ENCODE measurements at regions not wholly inside any gene's neighbourhood (a gene's known extent, or its start where the extent isn't known, plus 50 kb on each side); places are given as distances from the start of the nearest gene placed in this dataset.

DNA sequence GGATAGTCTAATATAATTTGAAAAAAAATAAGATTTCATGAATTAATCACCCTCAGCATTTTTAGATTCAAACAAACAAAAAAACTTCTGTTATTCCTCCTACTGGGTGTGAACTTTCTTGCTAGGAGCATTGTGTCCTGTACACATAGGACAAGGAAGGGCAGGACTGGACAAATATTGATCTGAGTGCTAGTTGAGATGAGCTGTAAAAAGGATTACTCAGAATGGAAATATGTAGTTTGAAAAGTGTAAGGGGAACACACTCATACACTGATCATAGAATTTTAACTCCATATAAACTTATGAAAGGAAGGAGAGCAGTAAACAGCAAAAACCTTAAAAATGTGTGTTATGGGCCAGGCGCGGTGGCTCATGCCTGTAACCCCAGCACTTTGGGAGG lies 156.5 kb upstream of the ZNF648 start:
- TF ChIP-seq, protein P1, sequence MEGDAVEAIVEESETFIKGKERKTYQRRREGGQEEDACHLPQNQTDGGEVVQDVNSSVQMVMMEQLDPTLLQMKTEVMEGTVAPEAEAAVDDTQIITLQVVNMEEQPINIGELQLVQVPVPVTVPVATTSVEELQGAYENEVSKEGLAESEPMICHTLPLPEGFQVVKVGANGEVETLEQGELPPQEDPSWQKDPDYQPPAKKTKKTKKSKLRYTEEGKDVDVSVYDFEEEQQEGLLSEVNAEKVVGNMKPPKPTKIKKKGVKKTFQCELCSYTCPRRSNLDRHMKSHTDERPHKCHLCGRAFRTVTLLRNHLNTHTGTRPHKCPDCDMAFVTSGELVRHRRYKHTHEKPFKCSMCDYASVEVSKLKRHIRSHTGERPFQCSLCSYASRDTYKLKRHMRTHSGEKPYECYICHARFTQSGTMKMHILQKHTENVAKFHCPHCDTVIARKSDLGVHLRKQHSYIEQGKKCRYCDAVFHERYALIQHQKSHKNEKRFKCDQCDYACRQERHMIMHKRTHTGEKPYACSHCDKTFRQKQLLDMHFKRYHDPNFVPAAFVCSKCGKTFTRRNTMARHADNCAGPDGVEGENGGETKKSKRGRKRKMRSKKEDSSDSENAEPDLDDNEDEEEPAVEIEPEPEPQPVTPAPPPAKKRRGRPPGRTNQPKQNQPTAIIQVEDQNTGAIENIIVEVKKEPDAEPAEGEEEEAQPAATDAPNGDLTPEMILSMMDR (IDR thresholded peaks at IDR 0.05; ENCODE audit: low read depth, low read length) = no peak
- Histone ChIP-seq H3K36me3 (no peaks in the 10 kb centered on the region), H3K27me3 (ENCODE audit: insufficient read depth, low read depth, severe bottlenecking) (no peaks in the 10 kb centered on the region), H3K4me3 (ENCODE audit: low read depth, low read length) (no peak overlapping the region), H3K9me3 (ENCODE audit: severe bottlenecking) (no peaks in the 10 kb centered on the region), H3K27ac (no peak overlapping the region)
- DNase-seq = no peak

GRCh38 chr1:182217071-182217470 lies 155.6 kb upstream of the ZNF648 start:
- no peak overlapping the region for H3K27ac ChIP-seq
- DNase-seq = no peak
- H3K27me3 ChIP-seq (ENCODE audit: insufficient read depth, low read depth, severe bottlenecking) = no peaks in the 10 kb centered on the region
- H3K9me3 ChIP-seq (ENCODE audit: severe bottlenecking) = no peaks in the 10 kb centered on the region
- no peak overlapping the region for H3K4me3 ChIP-seq (ENCODE audit: low read depth, low read length)
- TF ChIP-seq, protein P1 (IDR thresholded peaks at IDR 0.05; ENCODE audit: low read depth, low read length) = no peak
- no peaks in the 10 kb centered on the region for H3K36me3 ChIP-seq

DNA sequence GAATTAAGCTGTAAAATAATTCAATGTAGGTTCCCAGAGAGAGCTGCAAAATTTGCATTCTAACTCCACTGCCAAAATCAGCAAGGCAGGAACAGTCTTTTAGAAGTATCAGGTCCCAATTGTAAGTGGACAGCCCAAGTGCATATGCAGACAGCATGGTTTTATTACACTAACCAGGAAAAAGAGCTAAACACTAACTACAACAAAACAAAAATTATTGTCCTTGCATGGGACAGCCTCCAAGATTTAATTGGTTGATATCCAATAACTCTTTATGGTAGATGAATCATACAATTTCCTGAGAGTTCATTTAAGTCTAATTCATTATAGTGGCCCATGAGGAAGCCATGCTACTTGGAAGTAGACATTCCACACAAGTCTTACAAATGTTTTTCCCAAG lies 154.3 kb upstream of the ZNF648 start:
- no peaks in the 10 kb centered on the region for H3K9me3 ChIP-seq (ENCODE audit: severe bottlenecking)
- no peaks in the 10 kb centered on the region for H3K36me3 ChIP-seq
- H3K27me3 ChIP-seq (ENCODE audit: insufficient read depth, low read depth, severe bottlenecking) = no peaks in the 10 kb centered on the region
- no peak for DNase-seq
- no peak overlapping the region for H3K27ac ChIP-seq
- TF ChIP-seq, protein P1 (IDR thresholded peaks at IDR 0.05; ENCODE audit: low read depth, low read length) = no peak
- H3K4me3 ChIP-seq (ENCODE audit: low read depth, low read length) = no peak overlapping the region

- Histone ChIP-seq H3K4me3 (ENCODE audit: low read depth, low read length) (no peak overlapping the region), H3K9me3 (ENCODE audit: severe bottlenecking) (no peaks in the 10 kb centered on the region), H3K27ac (no peak overlapping the region), H3K36me3 (no peaks in the 10 kb centered on the region), H3K27me3 (ENCODE audit: insufficient read depth, low read depth, severe bottlenecking) (no peaks in the 10 kb centered on the region)
- TF ChIP-seq, protein P1 (IDR thresholded peaks at IDR 0.05; ENCODE audit: low read depth, low read length) = no peak
- DNase-seq = no peak
Measured at GRCh38 chr1:182213163-182213562, 151.7 kb upstream of the ZNF648 start.

DNA sequence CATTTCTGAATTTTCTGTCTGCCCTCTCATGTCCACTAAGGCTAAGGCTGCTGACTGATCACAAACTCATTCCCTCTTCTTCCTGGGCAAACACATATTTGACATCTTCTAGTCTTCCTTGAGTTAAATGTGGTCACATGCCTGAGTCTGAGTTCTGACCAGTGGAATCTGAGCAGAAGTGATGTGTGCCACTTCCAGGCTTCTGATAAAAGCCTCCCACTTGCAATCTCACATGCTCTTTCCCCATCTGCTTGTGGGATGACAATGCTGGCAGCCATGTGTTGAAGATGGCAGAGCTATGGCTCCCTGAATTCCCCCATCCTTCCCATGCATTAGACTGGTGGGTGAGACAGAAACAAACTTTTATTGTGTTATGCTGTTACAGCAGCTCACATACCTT lies 149.9 kb upstream of the ZNF648 start:
- no peaks in the 10 kb centered on the region for H3K9me3 ChIP-seq (ENCODE audit: severe bottlenecking)
- no peak for DNase-seq
- no peak overlapping the region for H3K27ac ChIP-seq
- TF ChIP-seq, protein P1 (IDR thresholded peaks at IDR 0.05; ENCODE audit: low read depth, low read length) = no peak
- no peaks in the 10 kb centered on the region for H3K36me3 ChIP-seq
- H3K4me3 ChIP-seq (ENCODE audit: low read depth, low read length) = no peak overlapping the region
- no peaks in the 10 kb centered on the region for H3K27me3 ChIP-seq (ENCODE audit: insufficient read depth, low read depth, severe bottlenecking)

- Histone ChIP-seq H3K4me3 (ENCODE audit: low read depth, low read length) (no peak overlapping the region), H3K27ac (no peak overlapping the region), H3K27me3 (ENCODE audit: insufficient read depth, low read depth, severe bottlenecking) (no peaks in the 10 kb centered on the region), H3K36me3 (no peaks in the 10 kb centered on the region), H3K9me3 (ENCODE audit: severe bottlenecking) (no peaks in the 10 kb centered on the region)
- TF ChIP-seq, protein P1 (IDR thresholded peaks at IDR 0.05; ENCODE audit: low read depth, low read length) = no peak
- DNase-seq = no peak
Measured at GRCh38 chr1:182210417-182210816, 148.9 kb upstream of the ZNF648 start.
